Sigmoid colon (tissue), 6 donors: ENCODE measurements at regions not wholly inside any gene's neighbourhood (a gene's known extent, or its start where the extent isn't known, plus 50 kb on each side); places are given as distances from the start of the nearest gene placed in this dataset.

Experiments used
- DNase-seq: peaks from one replicate; pipeline ENCODE4 v3.0.0-alpha.2; 2019
- H3K27ac ChIP-seq, 4 donors: fragments of 200-600 bp; sonication (generic); one replicate each; pipeline ENCODE4 v1.5.1; 2016 to 2019; ENCODE audit warnings: mild to moderate bottlenecking in 1 of 4
- H3K27me3 ChIP-seq, 3 donors: fragments of 200-600 bp; sonication (generic); one replicate each; pipeline ENCODE4 v1.5.1; 2019; ENCODE audit warnings: mild to moderate bottlenecking in 1 of 3
- H3K36me3 ChIP-seq, 4 donors: fragments of 200-600 bp; sonication (generic); one replicate each; pipeline ENCODE4 v1.5.1; 2016 to 2019
- H3K4me1 ChIP-seq, 4 donors: fragments of 200-600 bp; sonication (generic); one replicate each; pipeline ENCODE4 v1.5.1; 2017 to 2019
- H3K4me3 ChIP-seq, 4 donors: fragments of 200-600 bp; sonication (generic); one replicate each; pipeline ENCODE4 v1.5.1; 2017 to 2019; ENCODE audit warnings: mild to moderate bottlenecking in 2 of 4, moderate library complexity in 1 of 4
- H3K9me3 ChIP-seq, 4 donors: fragments of 200-600 bp in 3 of 4; sonication (generic) in 3 of 4; one replicate each; pipeline versions ENCODE4 v1.5.1 to v1.6.1; 2013 to 2019
- CTCF ChIP-seq, 4 experiments: fragments of 450-650 bp in 3 of 4; fragments of 200-600 bp in 1 of 4; IDR thresholded peaks; one replicate each; pipeline ENCODE4 v1.5.1; 2016 to 2019; ENCODE audit warnings: antibody characterized with exemption in 4 of 4, mild to moderate bottlenecking in 3 of 4, moderate library complexity in 2 of 4
- EP300 ChIP-seq, 4 donors: sonication (generic); formaldehyde crosslinking; IDR thresholded peaks; one replicate each; pipeline ENCODE4 v1.6.1; 2017; ENCODE audit warnings: antibody characterized with exemption in 4 of 4
- POLR2A ChIP-seq, 2 donors: fragments of 450-650 bp; IDR thresholded peaks; one replicate each; pipeline ENCODE4 v1.6.1; 2016; ENCODE audit warnings: antibody characterized with exemption in 2 of 2, mild to moderate bottlenecking in 2 of 2, moderate library complexity in 2 of 2
- POLR2AphosphoS5 ChIP-seq, 4 donors: sonication (generic); formaldehyde crosslinking; IDR thresholded peaks; one replicate each; pipeline ENCODE4 v1.6.1; 2017; ENCODE audit warnings: antibody characterized with exemption in 4 of 4
- WGBS, 2 donors: extraction: QIAGEN DNeasy Blood & Tissue Kit; methylation state at CpG; one replicate each; pipeline ENCODE4 v1.1.7; 2013; 5-methylcytosine and 5-hydroxymethylcytosine counted together
- intact Hi-C: fragments of 100-400 bp; cut with DNase I; formaldehyde crosslinking; loops from one replicate; pipeline ENCODE4 v1.15.1; 2023
- donor health status: healthy with polysubstance abuse.
- donor health status: healthy.

- intact Hi-C loops = no loop called here
- DNase-seq = no peak
- H3K27me3 ChIP-seq = no peaks in the 10 kb centered on the region
- TF ChIP-seq CTCF (IDR thresholded peaks at IDR 0.05) (no peak), POLR2AphosphoS5 (IDR thresholded peaks at IDR 0.05) (no peak), EP300 (IDR thresholded peaks at IDR 0.05) (no peak), POLR2A (IDR thresholded peaks at IDR 0.05) (no peak)
- 56 to 57% methylated on average over 2 of the region's 2 CpGs for WGBS, 2 donors
- no peaks in the 10 kb centered on the region for H3K36me3 ChIP-seq
- no peaks in the 10 kb centered on the region for H3K4me1 ChIP-seq
- H3K4me3 ChIP-seq = no peak overlapping the region
- no peaks in the 10 kb centered on the region for H3K9me3 ChIP-seq
- H3K27ac ChIP-seq = no peak overlapping the region
These were observed 145.9 kb upstream of the OTX2 start for GRCh38 chr14:56956182-56956581.

- H3K27ac ChIP-seq = no peak overlapping the region
- intact Hi-C loops = no loop called here
- no peak for DNase-seq
These were observed 145.5 kb upstream of the OTX2 start for GRCh38 chr14:56955745-56956144.

GRCh38 chr14:56953884-56954283 is 143.6 kb upstream of the OTX2 start:
- no peak overlapping the region for H3K4me3 ChIP-seq
- intact Hi-C loops = no loop called here
- H3K27ac ChIP-seq = no peak overlapping the region
- TF ChIP-seq POLR2AphosphoS5 (IDR thresholded peaks at IDR 0.05) (no peak), POLR2A (IDR thresholded peaks at IDR 0.05) (no peak), CTCF (IDR thresholded peaks at IDR 0.05) (no peak), EP300 (IDR thresholded peaks at IDR 0.05) (no peak)
- H3K4me1 ChIP-seq = no peaks in the 10 kb centered on the region
- H3K36me3 ChIP-seq = no peaks in the 10 kb centered on the region
- WGBS, 2 donors = 25 to 54% methylated on average over 5 of the region's 5 CpGs
- no peaks in the 10 kb centered on the region for H3K9me3 ChIP-seq
- no peaks in the 10 kb centered on the region for H3K27me3 ChIP-seq
- no peak for DNase-seq

More at GRCh38 chr14:56955745-56956144, 145.5 kb upstream of the OTX2 start:
- Histone ChIP-seq H3K9me3 (no peaks in the 10 kb centered on the region), H3K27me3 (no peaks in the 10 kb centered on the region), H3K36me3 (no peaks in the 10 kb centered on the region), H3K4me3 (no peak overlapping the region), H3K4me1 (no peaks in the 10 kb centered on the region)
- 84 to 87% methylated on average over 3 of the region's 3 CpGs for WGBS, 2 donors
- TF ChIP-seq POLR2A (IDR thresholded peaks at IDR 0.05) (no peak), CTCF (IDR thresholded peaks at IDR 0.05) (no peak), POLR2AphosphoS5 (IDR thresholded peaks at IDR 0.05) (no peak), EP300 (IDR thresholded peaks at IDR 0.05) (no peak)

GRCh38 chr14:56952766-56953473 is 142.6 kb upstream of the OTX2 start:
- no peak for TF ChIP-seq EP300 (IDR thresholded peaks at IDR 0.05)
- no peak for TF ChIP-seq POLR2AphosphoS5 (IDR thresholded peaks at IDR 0.05)
- no peak for TF ChIP-seq CTCF (IDR thresholded peaks at IDR 0.05)
- TF ChIP-seq POLR2A (IDR thresholded peaks at IDR 0.05) = no peak
- no peak for DNase-seq
- no peak overlapping the region for H3K4me3 ChIP-seq
- WGBS, 2 donors = 86 to 89% methylated on average over 3 of the region's 3 CpGs
- no peaks in the 10 kb centered on the region for H3K9me3 ChIP-seq
- intact Hi-C loops = no loop called here
- H3K4me1 ChIP-seq = no peaks in the 10 kb centered on the region
- no peaks in the 10 kb centered on the region for H3K27me3 ChIP-seq
- H3K36me3 ChIP-seq = no peaks in the 10 kb centered on the region
- no peak overlapping the region for H3K27ac ChIP-seq

- Histone ChIP-seq H3K36me3 (no peaks in the 10 kb centered on the region), H3K9me3 (no peaks in the 10 kb centered on the region), H3K27ac (no peak overlapping the region), H3K4me3 (no peak overlapping the region), H3K4me1 (no peaks in the 10 kb centered on the region), H3K27me3 (no peaks in the 10 kb centered on the region)
- TF ChIP-seq EP300 (IDR thresholded peaks at IDR 0.05) (no peak), POLR2A (IDR thresholded peaks at IDR 0.05) (no peak), POLR2AphosphoS5 (IDR thresholded peaks at IDR 0.05) (no peak), CTCF (IDR thresholded peaks at IDR 0.05) (no peak)
- no peak for DNase-seq
- WGBS, 2 donors = 5 to 35% methylated on average over 2 of the region's 2 CpGs
- intact Hi-C loops = no loop called here
These were observed 139.5 kb upstream of the OTX2 start for GRCh38 chr14:56949828-56950227.
